IPS-15b (cell line): ENCODE measurements at regions not wholly inside any gene's neighbourhood (a gene's known extent, or its start where the extent isn't known, plus 50 kb on each side); places are given as distances from the start of the nearest gene placed in this dataset.

ENCODE experiments used
- H3K27me3 ChIP-seq: one replicate; pipeline ENCODE4 v1.6.1; 2013; ENCODE audit warnings: low read length; ENCODE audit not compliant: control insufficient read depth, insufficient read depth
- H3K36me3 ChIP-seq: one replicate; pipeline ENCODE4 v1.6.1; 2013; ENCODE audit warnings: low read length; ENCODE audit not compliant: control insufficient read depth, insufficient read depth
- H3K4me1 ChIP-seq: one replicate; pipeline ENCODE4 v1.6.1; 2013; ENCODE audit warnings: mild to moderate bottlenecking, low read length; ENCODE audit not compliant: control insufficient read depth, insufficient read depth
- H3K4me3 ChIP-seq: one replicate; pipeline ENCODE4 v1.5.1; 2013; ENCODE audit warnings: low read depth, low read length
- H3K9ac ChIP-seq: one replicate; pipeline ENCODE4 v1.6.1; 2013; ENCODE audit warnings: low read depth, mild to moderate bottlenecking, low read length
- H3K9me3 ChIP-seq: one replicate; pipeline ENCODE4 v1.6.1; 2013; ENCODE audit warnings: mild to moderate bottlenecking, low read length; ENCODE audit not compliant: control insufficient read depth, insufficient read depth

DNA sequence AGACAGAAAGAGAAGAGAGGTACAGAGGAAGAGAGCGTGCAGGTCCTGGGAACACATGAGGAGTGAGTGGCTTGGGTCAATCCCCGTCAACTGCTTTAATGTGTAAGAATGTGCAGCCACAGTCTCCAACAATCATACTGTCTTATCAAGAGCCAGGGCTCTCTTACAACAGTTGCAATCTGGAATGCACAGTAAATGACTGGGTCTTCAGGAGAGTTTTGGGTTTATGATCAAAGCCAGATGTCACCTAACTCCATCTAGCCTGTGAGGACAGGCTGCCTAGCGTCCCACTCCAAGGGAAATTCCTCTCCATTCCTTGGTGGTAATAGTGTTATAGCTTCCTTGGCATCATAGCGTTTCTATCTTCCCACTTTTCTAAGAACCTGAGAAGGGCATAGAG is 75.0 kb upstream of the TRIO start:
- Histone ChIP-seq H3K36me3 (no peaks in the 10 kb centered on the region), H3K4me3 (no peak overlapping the region), H3K9me3 (no peaks in the 10 kb centered on the region), H3K4me1 (no peaks in the 10 kb centered on the region), H3K9ac (no peak overlapping the region), H3K27me3 (no peaks in the 10 kb centered on the region)

DNA sequence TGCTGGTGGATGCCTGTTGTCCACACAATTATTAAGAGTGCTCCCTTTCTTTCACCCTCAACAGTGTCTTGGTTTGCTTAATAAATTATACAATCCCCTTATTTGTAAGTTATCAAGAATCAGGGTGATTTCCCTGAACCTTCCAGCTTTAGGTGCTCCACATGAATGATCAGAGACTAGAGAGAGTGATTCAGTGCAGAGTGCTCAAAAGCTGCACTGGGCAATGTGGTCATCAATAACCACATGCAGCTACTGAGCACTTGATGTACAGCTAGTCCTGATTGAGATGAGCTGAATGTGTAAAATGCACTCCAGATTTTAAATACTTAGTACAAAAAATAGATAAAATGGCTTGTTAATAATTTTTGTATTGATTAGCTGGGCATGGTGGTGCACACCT is 76.8 kb upstream of the TRIO start:
- H3K9ac ChIP-seq: no peak overlapping the region
- no peak overlapping the region for H3K4me3 ChIP-seq
- no peaks in the 10 kb centered on the region for H3K4me1 ChIP-seq
- H3K9me3 ChIP-seq: no peaks in the 10 kb centered on the region
- no peaks in the 10 kb centered on the region for H3K27me3 ChIP-seq
- no peaks in the 10 kb centered on the region for H3K36me3 ChIP-seq

DNA sequence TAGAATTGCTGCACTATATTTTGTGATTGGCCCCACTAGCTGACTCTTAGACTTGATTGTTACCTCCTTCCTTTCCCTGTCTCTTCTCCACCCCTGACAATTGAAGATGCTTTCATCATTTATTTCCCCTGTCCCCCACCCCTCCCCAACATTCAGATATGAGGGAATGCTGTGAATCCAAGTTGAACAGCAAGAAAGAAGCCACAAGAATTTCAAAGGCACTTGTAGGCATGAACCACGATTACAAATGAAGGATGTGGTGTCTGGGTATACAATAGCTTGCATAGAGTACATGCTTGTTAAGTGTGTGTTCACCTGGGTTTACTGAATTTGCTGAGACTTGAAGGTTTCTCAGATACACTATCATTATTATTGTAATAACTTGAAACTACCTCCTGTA is 78.3 kb upstream of the TRIO start:
- Histone ChIP-seq H3K4me3 (no peak overlapping the region), H3K9me3 (no peaks in the 10 kb centered on the region), H3K27me3 (no peaks in the 10 kb centered on the region), H3K36me3 (no peaks in the 10 kb centered on the region), H3K4me1 (no peaks in the 10 kb centered on the region), H3K9ac (no peak overlapping the region)

DNA sequence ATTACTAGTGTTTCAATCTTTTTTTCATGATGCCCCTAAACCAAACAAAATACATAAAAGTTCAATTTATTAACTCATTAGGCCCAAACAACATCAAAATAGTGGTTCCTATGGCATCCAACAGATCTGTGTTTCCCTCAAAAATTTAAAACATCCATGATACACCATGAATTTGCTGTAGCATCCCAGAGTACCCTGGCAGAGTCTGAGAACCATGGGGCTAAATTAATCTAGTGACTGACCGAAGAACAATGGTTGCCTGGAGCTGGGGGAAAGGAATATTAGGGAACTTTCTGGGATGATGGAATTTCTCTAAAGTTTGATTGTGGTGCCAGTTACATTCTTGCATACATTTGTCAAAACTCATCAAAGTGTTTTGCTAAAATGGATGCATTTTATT is 79.5 kb upstream of the TRIO start:
- Histone ChIP-seq H3K4me1 (no peaks in the 10 kb centered on the region), H3K9ac (no peak overlapping the region), H3K9me3 (no peaks in the 10 kb centered on the region), H3K4me3 (no peak overlapping the region), H3K36me3 (no peaks in the 10 kb centered on the region), H3K27me3 (no peaks in the 10 kb centered on the region)

DNA sequence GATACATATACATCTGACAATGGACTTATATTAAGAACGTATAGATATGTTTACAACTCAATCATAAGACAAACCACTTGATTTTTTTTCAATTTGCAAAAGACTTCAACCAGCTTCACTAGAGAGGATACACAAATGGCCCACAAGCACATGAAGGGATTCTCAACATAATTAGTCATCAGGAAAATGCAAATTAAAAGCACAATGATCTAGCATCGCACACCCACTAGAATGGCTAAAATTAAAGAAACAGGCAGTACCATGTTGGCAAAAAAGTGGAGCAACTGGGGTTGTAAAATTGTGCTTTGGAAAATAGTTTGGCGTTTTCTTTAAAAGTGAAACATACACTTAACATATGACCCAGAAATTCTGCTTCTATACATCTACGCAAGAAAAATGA is 80.0 kb upstream of the TRIO start:
- Histone ChIP-seq H3K9me3 (no peaks in the 10 kb centered on the region), H3K4me3 (no peak overlapping the region), H3K9ac (no peak overlapping the region), H3K27me3 (no peaks in the 10 kb centered on the region), H3K4me1 (no peaks in the 10 kb centered on the region), H3K36me3 (no peaks in the 10 kb centered on the region)

DNA sequence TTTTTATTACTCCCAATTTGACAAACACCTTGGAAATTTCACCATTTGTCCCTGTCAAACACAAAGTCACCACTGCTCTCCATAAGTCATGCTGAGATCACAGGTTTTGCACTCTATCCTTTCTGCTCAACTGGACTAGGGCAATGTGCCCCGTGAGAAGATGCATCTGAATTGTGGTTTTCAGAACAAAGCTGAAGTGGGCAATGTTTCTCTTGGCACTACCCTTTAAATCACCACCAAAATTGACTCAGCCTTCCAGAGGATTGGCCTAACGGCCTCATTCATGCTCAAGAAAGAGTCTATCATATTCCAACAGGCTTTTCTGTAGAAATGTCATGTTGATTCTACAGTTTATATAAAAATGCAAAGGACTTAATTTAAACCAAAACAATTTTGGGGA is 81.0 kb upstream of the TRIO start:
- H3K4me3 ChIP-seq: no peak overlapping the region
- H3K9me3 ChIP-seq: no peaks in the 10 kb centered on the region
- no peaks in the 10 kb centered on the region for H3K36me3 ChIP-seq
- no peak overlapping the region for H3K9ac ChIP-seq
- no peaks in the 10 kb centered on the region for H3K27me3 ChIP-seq
- no peaks in the 10 kb centered on the region for H3K4me1 ChIP-seq

DNA sequence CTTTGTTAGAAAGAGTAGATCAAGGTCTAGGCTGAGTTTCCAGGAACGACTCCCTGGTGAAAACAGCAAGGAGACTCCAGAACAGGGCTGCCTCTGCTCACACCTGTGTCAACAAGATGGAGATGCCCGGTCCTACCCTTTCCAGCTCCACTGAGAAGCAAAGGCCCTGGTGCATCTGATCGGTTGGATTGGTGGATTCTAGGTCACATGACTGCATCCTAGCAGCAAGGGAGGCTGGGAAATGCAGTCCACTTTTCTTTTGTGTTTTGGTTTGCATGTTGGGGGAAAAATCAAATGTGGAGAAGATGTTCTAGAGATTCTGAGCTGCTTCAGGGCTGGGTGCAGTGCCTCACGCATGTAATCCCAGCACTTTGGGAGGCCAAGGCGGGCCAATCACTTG is 82.0 kb upstream of the TRIO start:
- no peaks in the 10 kb centered on the region for H3K27me3 ChIP-seq
- no peaks in the 10 kb centered on the region for H3K9me3 ChIP-seq
- no peaks in the 10 kb centered on the region for H3K36me3 ChIP-seq
- no peaks in the 10 kb centered on the region for H3K4me1 ChIP-seq
- no peak overlapping the region for H3K4me3 ChIP-seq
- H3K9ac ChIP-seq: no peak overlapping the region

DNA sequence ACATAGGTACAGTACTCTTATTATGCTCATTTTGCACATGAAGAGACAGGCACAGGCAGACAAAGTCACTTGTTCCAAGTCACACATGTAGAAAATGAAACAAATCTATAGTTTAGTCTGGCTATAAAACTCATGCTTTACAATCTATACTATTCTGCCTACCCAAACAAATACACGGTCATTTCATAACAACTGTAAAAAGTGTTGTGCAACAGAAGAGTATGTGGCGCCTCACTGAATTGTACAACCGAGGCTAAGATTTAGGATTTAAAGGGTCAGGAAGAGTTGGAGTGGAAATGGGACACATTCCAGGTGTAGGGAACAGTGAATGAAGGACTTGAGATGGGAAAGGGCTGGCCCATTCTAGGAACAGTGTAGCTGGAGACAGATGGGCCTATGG is 82.9 kb upstream of the TRIO start:
- Histone ChIP-seq H3K9me3 (no peaks in the 10 kb centered on the region), H3K9ac (no peak overlapping the region), H3K27me3 (no peaks in the 10 kb centered on the region), H3K36me3 (no peaks in the 10 kb centered on the region), H3K4me1 (no peaks in the 10 kb centered on the region), H3K4me3 (no peak overlapping the region)

DNA sequence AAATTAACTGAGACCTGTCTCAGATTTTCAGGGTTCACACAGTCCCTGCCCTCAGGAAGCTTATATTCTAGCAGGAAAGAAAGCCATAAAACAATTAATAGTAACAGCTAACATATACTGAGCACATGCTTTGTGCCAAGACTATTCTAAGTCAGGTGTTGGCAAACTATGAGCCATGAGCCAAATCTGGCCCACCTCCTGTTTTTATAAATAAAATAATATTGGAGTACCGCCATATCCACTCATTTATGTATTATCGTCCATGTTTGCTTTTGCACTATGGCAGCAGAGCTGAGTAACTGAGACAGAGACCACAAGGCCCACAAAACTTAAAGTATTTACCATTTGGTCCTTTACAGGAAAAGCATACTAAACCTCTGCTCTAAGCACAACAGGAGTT is 83.3 kb upstream of the TRIO start:
- Histone ChIP-seq H3K9me3 (no peaks in the 10 kb centered on the region), H3K4me1 (no peaks in the 10 kb centered on the region), H3K4me3 (no peak overlapping the region), H3K36me3 (no peaks in the 10 kb centered on the region), H3K27me3 (no peaks in the 10 kb centered on the region), H3K9ac (no peak overlapping the region)

DNA sequence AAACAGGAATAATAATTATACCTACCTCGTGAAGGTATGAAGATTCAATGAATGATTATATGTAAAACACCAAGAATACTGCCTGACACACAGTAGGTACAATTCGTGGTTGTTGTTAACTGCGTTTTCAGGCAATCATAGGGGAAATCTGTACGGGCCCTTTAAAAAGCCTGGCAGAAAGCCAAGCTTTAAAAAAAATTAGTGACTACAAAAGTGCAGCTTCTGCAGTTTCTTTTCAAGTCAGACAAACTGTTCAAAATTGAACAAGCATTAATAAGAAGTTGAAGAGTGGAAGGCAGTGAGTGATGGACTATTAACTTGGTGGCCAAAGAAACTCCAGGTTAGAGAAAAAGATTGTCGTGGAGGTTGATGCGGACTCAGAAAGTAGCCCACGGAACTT is 85.9 kb upstream of the TRIO start:
- H3K9ac ChIP-seq: no peak overlapping the region
- no peaks in the 10 kb centered on the region for H3K9me3 ChIP-seq
- H3K4me3 ChIP-seq: no peak overlapping the region
- H3K27me3 ChIP-seq: no peaks in the 10 kb centered on the region
- no peaks in the 10 kb centered on the region for H3K4me1 ChIP-seq
- no peaks in the 10 kb centered on the region for H3K36me3 ChIP-seq

DNA sequence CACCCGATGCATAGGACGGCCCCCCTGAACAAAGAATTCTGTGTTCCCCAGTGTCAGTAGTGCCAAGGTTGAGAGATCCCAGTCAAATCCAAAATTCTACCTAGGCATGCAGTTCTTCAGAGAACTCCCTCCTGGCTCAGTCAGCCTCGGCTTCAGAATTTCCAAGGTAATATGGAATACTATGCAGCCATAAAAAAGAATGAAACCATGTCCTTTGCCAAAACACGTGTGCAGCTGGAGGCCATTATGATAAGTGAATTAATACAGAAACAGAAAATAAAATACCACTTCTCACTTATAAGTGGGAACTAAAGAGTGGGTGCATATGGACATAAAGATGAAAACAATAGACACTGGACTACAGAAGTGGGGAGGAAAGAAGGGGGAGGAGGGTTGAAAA is 87.1 kb upstream of the TRIO start:
- Histone ChIP-seq H3K4me1 (no peaks in the 10 kb centered on the region), H3K9me3 (no peaks in the 10 kb centered on the region), H3K9ac (no peak overlapping the region), H3K27me3 (no peaks in the 10 kb centered on the region), H3K4me3 (no peak overlapping the region), H3K36me3 (no peaks in the 10 kb centered on the region)

DNA sequence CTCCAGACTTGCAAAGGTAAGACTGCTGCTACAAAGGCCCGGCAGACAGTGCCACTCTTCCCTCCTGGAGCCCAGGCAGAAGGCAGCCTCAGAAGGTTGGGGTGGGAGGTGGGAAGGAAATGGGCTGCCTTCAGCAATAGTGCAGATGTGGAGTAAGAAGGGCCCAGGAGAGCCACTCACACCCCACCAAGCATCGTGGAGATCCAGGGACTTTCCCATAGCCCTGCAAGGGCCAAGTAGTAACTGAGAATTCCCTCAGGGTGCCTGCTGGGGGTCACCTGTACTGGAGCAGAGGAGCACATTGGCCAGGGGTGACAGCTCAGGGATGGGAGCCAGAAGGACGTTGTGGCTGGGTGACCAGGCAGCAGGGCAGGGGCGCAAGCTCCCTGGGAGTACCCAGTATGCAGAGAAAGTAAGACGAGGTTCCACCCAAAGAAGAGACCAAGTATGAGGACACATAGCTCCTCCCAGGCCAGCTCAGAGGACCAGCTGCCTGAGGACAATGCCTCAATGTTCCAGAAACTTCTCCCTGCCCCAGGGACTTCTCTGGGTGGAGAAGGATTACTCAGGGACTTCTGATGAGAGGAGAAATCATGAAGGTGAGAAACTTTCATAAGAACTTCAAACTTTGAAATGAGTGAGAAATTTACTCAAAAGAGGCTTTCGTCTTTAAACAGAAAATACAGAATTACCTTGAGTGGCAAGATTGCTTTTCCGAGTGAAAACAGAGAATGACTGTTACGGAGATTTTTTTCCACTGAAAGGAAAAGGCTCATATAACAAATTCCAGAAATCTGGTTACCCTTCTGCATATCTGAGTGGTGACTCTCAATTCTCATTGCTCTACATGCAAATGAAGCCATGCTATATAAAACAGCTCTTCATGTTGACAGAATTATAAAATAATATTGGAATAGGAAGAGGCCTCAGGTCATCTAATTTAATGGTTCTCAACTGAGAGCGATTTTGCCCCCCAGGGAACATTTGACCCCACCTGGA is 87.9 kb upstream of the TRIO start:
- H3K27me3 ChIP-seq: no peaks in the 10 kb centered on the region
- H3K36me3 ChIP-seq: no peaks in the 10 kb centered on the region
- no peaks in the 10 kb centered on the region for H3K9me3 ChIP-seq
- no peaks in the 10 kb centered on the region for H3K4me1 ChIP-seq
- no peak overlapping the region for H3K4me3 ChIP-seq
- no peak overlapping the region for H3K9ac ChIP-seq
